ENCODE measurements at regions not wholly inside any gene's neighbourhood (a gene's known extent, or its start where the extent isn't known, plus 50 kb on each side); places are given as distances from the start of the nearest gene placed in this dataset.

DNA sequence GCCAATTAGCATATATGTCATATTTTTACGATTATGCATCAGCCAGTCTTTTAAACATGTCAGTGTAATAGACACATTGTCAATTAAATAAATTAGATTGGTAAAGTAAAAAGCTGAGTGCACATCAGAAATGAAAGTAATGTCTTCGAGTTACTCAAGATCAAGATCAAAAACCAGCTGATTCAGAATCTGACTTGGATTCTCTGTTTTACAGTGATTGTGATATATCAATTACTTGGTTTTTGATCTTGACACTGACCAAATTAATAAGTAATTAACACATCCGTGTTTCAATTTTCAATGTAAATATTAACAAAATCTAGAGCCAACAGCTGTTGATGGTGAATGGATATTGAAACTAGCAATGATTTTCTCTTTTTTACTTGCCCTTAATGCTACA lies 311.6 kb downstream of the PDGFC start (continued):
- no peak for TF ChIP-seq POLR2AphosphoS5 (IDR thresholded peaks at IDR 0.05; ENCODE audit: low read depth)
- TF ChIP-seq ZNF114 (CRISPR knock-in tag; IDR thresholded peaks at IDR 0.05) = no peak
- no peak for TF ChIP-seq NANOG (IDR thresholded peaks at IDR 0.05; ENCODE audit: borderline replicate concordance)
- TF ChIP-seq, protein P1, sequence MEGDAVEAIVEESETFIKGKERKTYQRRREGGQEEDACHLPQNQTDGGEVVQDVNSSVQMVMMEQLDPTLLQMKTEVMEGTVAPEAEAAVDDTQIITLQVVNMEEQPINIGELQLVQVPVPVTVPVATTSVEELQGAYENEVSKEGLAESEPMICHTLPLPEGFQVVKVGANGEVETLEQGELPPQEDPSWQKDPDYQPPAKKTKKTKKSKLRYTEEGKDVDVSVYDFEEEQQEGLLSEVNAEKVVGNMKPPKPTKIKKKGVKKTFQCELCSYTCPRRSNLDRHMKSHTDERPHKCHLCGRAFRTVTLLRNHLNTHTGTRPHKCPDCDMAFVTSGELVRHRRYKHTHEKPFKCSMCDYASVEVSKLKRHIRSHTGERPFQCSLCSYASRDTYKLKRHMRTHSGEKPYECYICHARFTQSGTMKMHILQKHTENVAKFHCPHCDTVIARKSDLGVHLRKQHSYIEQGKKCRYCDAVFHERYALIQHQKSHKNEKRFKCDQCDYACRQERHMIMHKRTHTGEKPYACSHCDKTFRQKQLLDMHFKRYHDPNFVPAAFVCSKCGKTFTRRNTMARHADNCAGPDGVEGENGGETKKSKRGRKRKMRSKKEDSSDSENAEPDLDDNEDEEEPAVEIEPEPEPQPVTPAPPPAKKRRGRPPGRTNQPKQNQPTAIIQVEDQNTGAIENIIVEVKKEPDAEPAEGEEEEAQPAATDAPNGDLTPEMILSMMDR (conservative IDR thresholded peaks at IDR 0.05; ENCODE audit: low read depth in 2 of 2) = no peak
- TF ChIP-seq, protein P2, sequence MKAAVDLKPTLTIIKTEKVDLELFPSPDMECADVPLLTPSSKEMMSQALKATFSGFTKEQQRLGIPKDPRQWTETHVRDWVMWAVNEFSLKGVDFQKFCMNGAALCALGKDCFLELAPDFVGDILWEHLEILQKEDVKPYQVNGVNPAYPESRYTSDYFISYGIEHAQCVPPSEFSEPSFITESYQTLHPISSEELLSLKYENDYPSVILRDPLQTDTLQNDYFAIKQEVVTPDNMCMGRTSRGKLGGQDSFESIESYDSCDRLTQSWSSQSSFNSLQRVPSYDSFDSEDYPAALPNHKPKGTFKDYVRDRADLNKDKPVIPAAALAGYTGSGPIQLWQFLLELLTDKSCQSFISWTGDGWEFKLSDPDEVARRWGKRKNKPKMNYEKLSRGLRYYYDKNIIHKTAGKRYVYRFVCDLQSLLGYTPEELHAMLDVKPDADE (IDR thresholded peaks at IDR 0.05) = no peak
- no peak for TF ChIP-seq EZH2phosphoT487 (IDR thresholded peaks at IDR 0.05; ENCODE audit: unreplicated experiment)
- no peak for TF ChIP-seq EZH2 (IDR thresholded peaks at IDR 0.05; ENCODE audit: low read depth, unreplicated experiment)
- no peak for TF ChIP-seq CREB1 (CRISPR knock-in tag; IDR thresholded peaks at IDR 0.05; ENCODE audit: low read depth)
- TF ChIP-seq, protein P3, sequence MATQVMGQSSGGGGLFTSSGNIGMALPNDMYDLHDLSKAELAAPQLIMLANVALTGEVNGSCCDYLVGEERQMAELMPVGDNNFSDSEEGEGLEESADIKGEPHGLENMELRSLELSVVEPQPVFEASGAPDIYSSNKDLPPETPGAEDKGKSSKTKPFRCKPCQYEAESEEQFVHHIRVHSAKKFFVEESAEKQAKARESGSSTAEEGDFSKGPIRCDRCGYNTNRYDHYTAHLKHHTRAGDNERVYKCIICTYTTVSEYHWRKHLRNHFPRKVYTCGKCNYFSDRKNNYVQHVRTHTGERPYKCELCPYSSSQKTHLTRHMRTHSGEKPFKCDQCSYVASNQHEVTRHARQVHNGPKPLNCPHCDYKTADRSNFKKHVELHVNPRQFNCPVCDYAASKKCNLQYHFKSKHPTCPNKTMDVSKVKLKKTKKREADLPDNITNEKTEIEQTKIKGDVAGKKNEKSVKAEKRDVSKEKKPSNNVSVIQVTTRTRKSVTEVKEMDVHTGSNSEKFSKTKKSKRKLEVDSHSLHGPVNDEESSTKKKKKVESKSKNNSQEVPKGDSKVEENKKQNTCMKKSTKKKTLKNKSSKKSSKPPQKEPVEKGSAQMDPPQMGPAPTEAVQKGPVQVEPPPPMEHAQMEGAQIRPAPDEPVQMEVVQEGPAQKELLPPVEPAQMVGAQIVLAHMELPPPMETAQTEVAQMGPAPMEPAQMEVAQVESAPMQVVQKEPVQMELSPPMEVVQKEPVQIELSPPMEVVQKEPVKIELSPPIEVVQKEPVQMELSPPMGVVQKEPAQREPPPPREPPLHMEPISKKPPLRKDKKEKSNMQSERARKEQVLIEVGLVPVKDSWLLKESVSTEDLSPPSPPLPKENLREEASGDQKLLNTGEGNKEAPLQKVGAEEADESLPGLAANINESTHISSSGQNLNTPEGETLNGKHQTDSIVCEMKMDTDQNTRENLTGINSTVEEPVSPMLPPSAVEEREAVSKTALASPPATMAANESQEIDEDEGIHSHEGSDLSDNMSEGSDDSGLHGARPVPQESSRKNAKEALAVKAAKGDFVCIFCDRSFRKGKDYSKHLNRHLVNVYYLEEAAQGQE (IDR thresholded peaks at IDR 0.05; ENCODE audit: unreplicated experiment) = no peak
- no peak for TF ChIP-seq JUNB (IDR thresholded peaks at IDR 0.05; ENCODE audit: unreplicated experiment)
- TF ChIP-seq STAT1 (IDR thresholded peaks at IDR 0.05; ENCODE audit: unreplicated experiment) = no peak

DNA sequence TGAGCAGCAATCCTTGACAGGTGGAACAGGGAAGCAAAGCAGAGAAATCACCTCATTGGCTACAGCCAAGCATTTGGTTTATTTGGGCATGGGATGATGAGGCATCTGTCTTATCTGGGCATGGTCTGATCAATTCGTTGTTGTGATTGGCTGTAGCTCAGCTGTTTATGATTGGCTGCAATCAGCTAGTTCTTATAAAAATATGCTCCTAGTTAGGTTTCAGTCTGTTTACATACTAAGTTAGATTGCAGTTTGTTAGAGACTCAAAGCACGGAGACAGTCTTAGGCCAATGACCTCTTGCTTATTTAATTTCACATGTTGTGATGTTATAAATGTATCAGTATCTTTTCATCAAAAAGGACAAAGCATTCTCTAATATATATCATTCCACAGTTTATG lies 312.0 kb downstream of the PDGFC start:
- Histone ChIP-seq H3K79me2 (replicated peaks; ENCODE audit: insufficient read depth) (no peaks in the 10 kb centered on the region), H3K4me3 (no peak overlapping the region), H3K27ac (ENCODE audit: low read depth) (no peak overlapping the region), H3K4me1 (ENCODE audit: insufficient read depth) (no peaks in the 10 kb centered on the region), H2AFZ (no peak overlapping the region), H3F3A (replicated peaks; ENCODE audit: low read depth) (no peaks in the 10 kb centered on the region), H4K20me1 (replicated peaks; ENCODE audit: insufficient read depth) (no peaks in the 10 kb centered on the region), H3K36me3 (ENCODE audit: insufficient read depth) (no peaks in the 10 kb centered on the region), H3K4me2 (no peak overlapping the region), H3K9me2 (ENCODE audit: insufficient read depth) (no peaks in the 10 kb centered on the region), H3K27me3 (ENCODE audit: insufficient read depth) (no peaks in the 10 kb centered on the region)
- Mint-ChIP-seq H3K4me1 (peaks cover 3% of the 10 kb centered on the region; the same call in 1 of the 3 replicates), H3K27me3 (ENCODE audit: insufficient read depth, low read depth, poor library complexity) (no peaks in the 10 kb centered on the region), H3K27ac (no peak overlapping the region), H3K36me3 (ENCODE audit: low read depth) (no peaks in the 10 kb centered on the region), H3K9me3 (no peaks in the 10 kb centered on the region), H3K4me3 (no peak overlapping the region)
- ATAC-seq = no peak
- TF ChIP-seq, protein P2 (IDR thresholded peaks at IDR 0.05) = no peak
- TF ChIP-seq NANOG (IDR thresholded peaks at IDR 0.05; ENCODE audit: borderline replicate concordance) (no peak), JUNB (IDR thresholded peaks at IDR 0.05; ENCODE audit: unreplicated experiment) (no peak), EZH2 (IDR thresholded peaks at IDR 0.05; ENCODE audit: low read depth, unreplicated experiment) (no peak)
- no peak for DNase-seq (ENCODE audit: low spot score)

Data from GM23338 (cell line).